SK-N-SH treated with all-trans-retinoic acid at 6 μM for 48 hours (cell line): ENCODE measurements at regions not wholly inside any gene's neighbourhood (a gene's known extent, or its start where the extent isn't known, plus 50 kb on each side); places are given as distances from the start of the nearest gene placed in this dataset.

Experiments
- ARNTL ChIP-seq: fragments of 450-650 bp; formaldehyde crosslinking; IDR thresholded peaks from 2 replicates; pipeline ENCODE4 v1.5.0; 2020; ENCODE audit warnings: low read depth, mild to moderate bottlenecking, moderate library complexity, borderline replicate concordance
- GLIS3 ChIP-seq: fragments of 250-450 bp; sonication (Bioruptor Pico); IDR thresholded peaks from 2 replicates; pipeline ENCODE4 v1.5.0; 2020; ENCODE audit warnings: mild to moderate bottlenecking, moderate library complexity
- PATZ1 ChIP-seq: fragments of 250-450 bp; sonication (Bioruptor Pico); IDR thresholded peaks from 2 replicates; pipeline ENCODE4 v1.8.0; 2020; ENCODE audit warnings: mild to moderate bottlenecking, moderate library complexity, borderline replicate concordance
- PPARA ChIP-seq: fragments of 250-450 bp; sonication (Bioruptor Pico); IDR thresholded peaks from 2 replicates; pipeline ENCODE4 v1.5.0; 2020; ENCODE audit warnings: mild to moderate bottlenecking, borderline replicate concordance
- RARB ChIP-seq: fragments of 250-450 bp; sonication (Bioruptor Pico); IDR thresholded peaks from 2 replicates; pipeline ENCODE4 v1.8.0; 2021; ENCODE audit warnings: mild to moderate bottlenecking, moderate library complexity
- TCF4 ChIP-seq: fragments of 250-450 bp; sonication (Bioruptor Pico); IDR thresholded peaks from 2 replicates; pipeline ENCODE4 v1.8.0; 2021; ENCODE audit warnings: mild to moderate bottlenecking, moderate library complexity, borderline replicate concordance
- ZFP30 ChIP-seq: fragments of 450-650 bp; formaldehyde crosslinking; IDR thresholded peaks from 2 replicates; pipeline ENCODE4 v1.5.0; 2022; ENCODE audit warnings: mild to moderate bottlenecking, moderate library complexity
- ZNF70 ChIP-seq: fragments of 450-650 bp; formaldehyde crosslinking; IDR thresholded peaks from 2 replicates; pipeline ENCODE4 v1.5.0; 2020; ENCODE audit warnings: mild to moderate bottlenecking, moderate library complexity
- ZNF8 ChIP-seq: fragments of 450-650 bp; formaldehyde crosslinking; IDR thresholded peaks from 2 replicates; pipeline ENCODE4 v1.5.0; 2020; ENCODE audit warnings: mild to moderate bottlenecking, moderate library complexity

GRCh38 chr5:60415443-60415842, 284.5 kb downstream of the DEPDC1B start:
- TF ChIP-seq TCF4 (CRISPR knock-in tag) (no peak), RARB (CRISPR knock-in tag) (no peak), PPARA (CRISPR knock-in tag) (no peak), ARNTL (CRISPR knock-in tag) (no peak), ZFP30 (CRISPR knock-in tag) (no peak), ZNF8 (no peak), ZNF70 (no peak), GLIS3 (no peak), PATZ1 (CRISPR knock-in tag) (no peak)
